ENCODE measurements at regions not wholly inside any gene's neighbourhood (a gene's known extent, or its start where the extent isn't known, plus 50 kb on each side); places are given as distances from the start of the nearest gene placed in this dataset.

GRCh38 chr5:57931352-57931751 is 448.7 kb upstream of the ACTBL2 start:
- no peak for TF ChIP-seq CTCF (IDR thresholded peaks at IDR 0.05; ENCODE audit: low read length)
- no peak for TF ChIP-seq EZH2 (optimal IDR thresholded peaks at IDR 0.05; ENCODE audit: low read depth, low read length)
- TF ChIP-seq EZH2phosphoT487 (IDR thresholded peaks at IDR 0.05; ENCODE audit: low read length): no peak

Measured in MM.1S (cell line).